Left ventricle myocardium inferior (tissue), 1 donor: ENCODE measurements at regions not wholly inside any gene's neighbourhood (a gene's known extent, or its start where the extent isn't known, plus 50 kb on each side); places are given as distances from the start of the nearest gene placed in this dataset.
A peak's percentile ranks its signal among the peaks of the same experiment; 100 is the strongest.

Source experiments
- DNase-seq: peaks from one replicate; pipeline ENCODE4 v3.0.0-alpha.2; 2020
- H3K27ac ChIP-seq: fragments of 200-600 bp; replicated peaks from 2 replicates; pipeline ENCODE4 v1.8.0; 2021
- H3K27me3 ChIP-seq: fragments of 200-600 bp; 2 replicates; pipeline ENCODE4 v1.8.0; 2021; ENCODE audit warnings: low read depth
- H3K36me3 ChIP-seq: fragments of 200-600 bp; 2 replicates; pipeline ENCODE4 v1.8.0; 2021
- H3K4me1 ChIP-seq: fragments of 200-600 bp; 2 replicates; pipeline ENCODE4 v1.8.0; 2021
- H3K4me3 ChIP-seq: fragments of 200-600 bp; 2 replicates; pipeline ENCODE4 v1.8.0; 2021; ENCODE audit warnings: mild to moderate bottlenecking, moderate library complexity
- H3K9me3 ChIP-seq: fragments of 200-600 bp; replicated peaks from 2 replicates; pipeline ENCODE4 v1.8.0; 2021
- CTCF ChIP-seq: fragments of 200-600 bp; IDR thresholded peaks from 2 replicates; pipeline ENCODE4 v1.8.0; 2021; ENCODE audit warnings: antibody characterized with exemption, mild to moderate bottlenecking, borderline replicate concordance
- intact Hi-C: fragments of 100-400 bp; cut with micrococcal nuclease; formaldehyde crosslinking; loops from one replicate; pipeline ENCODE4 v1.11.0; 2022
- donor health status: DM: no; HTN: yes; CAD: no; lungs with severe emphysema.

GRCh38 chr2:42861321-42861720, 68.9 kb upstream of the HAAO start:
- no peak for DNase-seq
- no peak for TF ChIP-seq CTCF

GRCh38 chr2:42860319-42861094, 68.1 kb upstream of the HAAO start:
- intact Hi-C loops: loop anchor here (5.0 to 10.0 kb wide), 2 partner anchors 64 to 247 kb away; no protein-coding TSS in a partner anchor
- Histone ChIP-seq H3K4me1 (peaks cover 21% of the 10 kb centered on the region), H3K4me3 (no peak overlapping the region), H3K27ac (peak overlapping the region; percentile 16), H3K9me3 (peaks cover 12% of the 10 kb centered on the region), H3K27me3 (no peaks in the 10 kb centered on the region), H3K36me3 (no peaks in the 10 kb centered on the region)
- no peak for TF ChIP-seq CTCF
- DNase-seq: no peak

More at GRCh38 chr2:42861321-42861720, 68.9 kb upstream of the HAAO start:
- Histone ChIP-seq H3K4me3 (no peak overlapping the region), H3K36me3 (no peaks in the 10 kb centered on the region), H3K27me3 (no peaks in the 10 kb centered on the region), H3K9me3 (peaks cover 13% of the 10 kb centered on the region), H3K27ac (no peak overlapping the region), H3K4me1 (peaks cover 29% of the 10 kb centered on the region)
- intact Hi-C loops: loop anchor here (5.0 to 10.0 kb wide), 2 partner anchors 63 to 246 kb away; no protein-coding TSS in a partner anchor

- Histone ChIP-seq H3K27ac (peak overlapping the region; percentile 16), H3K9me3 (peaks cover 10% of the 10 kb centered on the region), H3K4me3 (no peak overlapping the region), H3K36me3 (no peaks in the 10 kb centered on the region), H3K27me3 (no peaks in the 10 kb centered on the region), H3K4me1 (peaks cover 20% of the 10 kb centered on the region)
- no peak for TF ChIP-seq CTCF
- intact Hi-C loops: loop anchor here (5.0 to 10.0 kb wide), 3 partner anchors 65 to 375 kb away; no protein-coding TSS in a partner anchor
- no peak for DNase-seq
Measured at GRCh38 chr2:42859791-42860190, 67.4 kb upstream of the HAAO start.

- Histone ChIP-seq H3K27me3 (no peaks in the 10 kb centered on the region), H3K4me3 (no peak overlapping the region), H3K27ac (peak overlapping the region; percentile 16), H3K4me1 (peaks cover 27% of the 10 kb centered on the region), H3K9me3 (peaks cover 10% of the 10 kb centered on the region), H3K36me3 (no peaks in the 10 kb centered on the region)
- DNase-seq: no peak
- peak; percentile 92 for TF ChIP-seq CTCF
- intact Hi-C loops: loop anchor here (10.0 kb wide), 1 partner anchor 376 kb away; no protein-coding TSS in a partner anchor
Measured at GRCh38 chr2:42859006-42859552, 66.7 kb upstream of the HAAO start.

GRCh38 chr2:42858140-42859005, 66.0 kb upstream of the HAAO start:
- intact Hi-C loops: loop anchor here (10.0 kb wide), 1 partner anchor 376 kb away; no protein-coding TSS in a partner anchor
- H3K9me3 ChIP-seq: peaks cover 10% of the 10 kb centered on the region
- H3K4me1 ChIP-seq: peaks cover 29% of the 10 kb centered on the region
- H3K36me3 ChIP-seq: no peaks in the 10 kb centered on the region
- no peak for DNase-seq
- H3K27me3 ChIP-seq: no peaks in the 10 kb centered on the region
- TF ChIP-seq CTCF: no peak
- H3K4me3 ChIP-seq: no peak overlapping the region
- H3K27ac ChIP-seq: no peak overlapping the region
